Esophagus squamous epithelium (tissue), 5 donors: ENCODE measurements at regions not wholly inside any gene's neighbourhood (a gene's known extent, or its start where the extent isn't known, plus 50 kb on each side); places are given as distances from the start of the nearest gene placed in this dataset.

ENCODE experiments used
- DNase-seq: peaks from one replicate; lab custom pipeline; 2025; lab: John Stamatoyannopoulos, UW
- H3K27ac ChIP-seq, 4 donors: fragments of 200-600 bp; sonication (generic); one replicate each; pipeline ENCODE4 v1.5.1; 2016 to 2019; ENCODE audit warnings: mild to moderate bottlenecking in 1 of 4
- H3K27me3 ChIP-seq, 4 donors: fragments of 200-600 bp; sonication (generic); 1 replicate in 3 of 4; 2 replicates in 1 of 4; pipeline versions ENCODE4 v1.5.1 to v1.6.0; 2017 to 2021; ENCODE audit warnings: antibody characterized with exemption in 1 of 4
- H3K36me3 ChIP-seq, 3 donors: fragments of 200-600 bp; sonication (generic); one replicate each; pipeline ENCODE4 v1.5.1; 2016 to 2019
- H3K4me1 ChIP-seq, 3 donors: fragments of 200-600 bp; sonication (generic); one replicate each; pipeline ENCODE4 v1.5.1; 2017 to 2019
- H3K4me3 ChIP-seq, 4 donors: fragments of 200-600 bp; sonication (generic); 1 replicate in 3 of 4; 2 replicates in 1 of 4; pipeline ENCODE4 v1.5.1; 2016 to 2019; ENCODE audit warnings: mild to moderate bottlenecking in 2 of 4, moderate library complexity in 1 of 4
- H3K9me3 ChIP-seq, 3 donors: fragments of 200-600 bp; sonication (generic); one replicate each; pipeline ENCODE4 v1.5.1; 2016 to 2019
- CTCF ChIP-seq, 6 experiments: fragments of 450-650 bp in 4 of 6; fragments of 200-600 bp in 2 of 6; sonication (generic) in 2 of 6; IDR thresholded peaks; one replicate each; pipeline ENCODE4 v1.5.1; 2016 to 2019; ENCODE audit warnings: antibody characterized with exemption in 6 of 6, mild to moderate bottlenecking in 4 of 6, moderate library complexity in 4 of 6
- POLR2A ChIP-seq, 4 donors: fragments of 450-650 bp; IDR thresholded peaks; one replicate each; pipeline ENCODE4 v1.6.1; 2017; ENCODE audit warnings: antibody characterized with exemption in 4 of 4, mild to moderate bottlenecking in 4 of 4, moderate library complexity in 3 of 4
- WGBS, 2 donors: methylation state at CpG; one replicate each; pipeline ENCODE4 v1.1.5; 2018; 5-methylcytosine and 5-hydroxymethylcytosine counted together
- intact Hi-C: fragments of 100-400 bp; cut with DNase I; formaldehyde crosslinking; loops from one replicate; pipeline ENCODE4 v1.15.0; 2022
- donor health status: DM: yes; HTN: yes; CAD: no.

- Histone ChIP-seq H3K36me3 (no peaks in the 10 kb centered on the region), H3K9me3 (no peaks in the 10 kb centered on the region), H3K27ac (peak overlapping the region; percentile 79 to 85 (median 84)), H3K27me3 (no peaks in the 10 kb centered on the region), H3K4me1 (peaks cover 22 to 48% (median 25%) of the 10 kb centered on the region in 3 donors), H3K4me3 (peak overlapping the region in 2 of 4 donors; percentile 23 to 39)
- TF ChIP-seq CTCF (IDR thresholded peaks at IDR 0.05): peak; percentile 94 to 99 (median 98)
- no peak for TF ChIP-seq POLR2A (IDR thresholded peaks at IDR 0.05)
- intact Hi-C loops: loop anchor here (5.0 to 10.0 kb wide), 2 partner anchors 49 to 257 kb away; no protein-coding TSS in a partner anchor
- no peak for DNase-seq
- 19 to 34% methylated on average over 7 to 12 of the region's 12 CpGs for WGBS, 2 donors
Measured at GRCh38 chr6:30828027-30828962, 56.0 kb upstream of the DDR1 start.

GRCh38 chr6:30826961-30827342 is 57.4 kb upstream of the DDR1 start:
- intact Hi-C loops: loop anchor here (5.0 to 10.0 kb wide), 2 partner anchors 50 to 258 kb away; no protein-coding TSS in a partner anchor
- H3K9me3 ChIP-seq: no peaks in the 10 kb centered on the region
- 17 to 36% methylated on average over 1 to 4 of the region's 4 CpGs for WGBS, 2 donors
- TF ChIP-seq POLR2A (IDR thresholded peaks at IDR 0.05) (no peak), CTCF (IDR thresholded peaks at IDR 0.05) (no peak)
- H3K27ac ChIP-seq: peak overlapping the region; percentile 11 to 84 (median 81)
- no peaks in the 10 kb centered on the region for H3K36me3 ChIP-seq
- no peak overlapping the region for H3K4me3 ChIP-seq
- H3K4me1 ChIP-seq: peaks cover 34 to 61% (median 36%) of the 10 kb centered on the region in 3 donors
- H3K27me3 ChIP-seq: no peaks in the 10 kb centered on the region
- no peak for DNase-seq

DNA sequence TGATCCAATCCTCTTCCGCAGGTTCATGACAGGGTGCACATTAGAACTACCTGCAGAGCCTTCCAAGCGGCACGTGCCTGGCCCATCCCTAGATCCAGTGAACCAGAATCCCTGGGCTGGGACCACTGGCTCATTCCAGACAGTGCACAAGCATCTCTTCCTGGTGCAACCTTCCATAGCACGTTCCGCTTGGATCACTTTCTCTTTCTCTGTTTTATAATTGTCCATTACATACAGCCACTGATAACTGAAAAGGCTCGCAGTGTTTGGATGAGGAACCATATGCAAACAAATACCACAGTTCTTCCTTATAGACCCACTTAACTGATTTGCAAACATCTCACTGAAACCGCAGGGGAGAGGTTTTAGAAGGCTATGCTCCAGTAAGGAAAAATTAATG is 59.6 kb upstream of the DDR1 start:
- Histone ChIP-seq H3K4me1 (peaks cover 49 to 79% (median 58%) of the 10 kb centered on the region in 3 donors), H3K27ac (no peak overlapping the region), H3K36me3 (no peaks in the 10 kb centered on the region), H3K27me3 (no peaks in the 10 kb centered on the region), H3K9me3 (no peaks in the 10 kb centered on the region), H3K4me3 (no peak overlapping the region)
- TF ChIP-seq POLR2A (IDR thresholded peaks at IDR 0.05) (no peak), CTCF (IDR thresholded peaks at IDR 0.05) (no peak)
- DNase-seq: no peak
- intact Hi-C loops: loop anchor here (5.0 to 10.0 kb wide), 3 partner anchors 53 to 260 kb away; partner anchors contain the start of genes FLOT1 and IER3
- 83 to 89% methylated on average over 7 of the region's 7 CpGs for WGBS, 2 donors

DNA sequence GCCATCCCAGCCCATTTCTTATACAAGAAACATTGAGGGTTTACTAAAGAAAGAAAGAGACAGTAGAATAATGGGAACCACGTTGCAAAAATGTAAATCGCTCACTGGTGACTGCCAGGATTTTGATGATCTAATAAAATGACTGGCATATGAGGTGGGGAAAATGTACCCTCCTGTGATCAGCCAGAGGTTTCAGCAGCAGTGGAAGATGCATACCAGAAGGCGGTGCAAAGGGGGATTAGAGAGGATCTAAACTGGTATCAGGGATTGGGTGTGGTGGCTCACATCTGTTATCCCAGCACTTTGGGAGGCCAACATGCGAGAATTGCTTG is 60.8 kb upstream of the DDR1 start:
- no peak overlapping the region for H3K4me3 ChIP-seq
- no peaks in the 10 kb centered on the region for H3K36me3 ChIP-seq
- intact Hi-C loops: loop anchor here (5.0 to 10.0 kb wide), 2 partner anchors 81 to 261 kb away; partner anchors contain the start of genes FLOT1 and IER3
- H3K9me3 ChIP-seq: no peaks in the 10 kb centered on the region
- no peak for DNase-seq
- H3K4me1 ChIP-seq: peaks cover 51 to 79% (median 61%) of the 10 kb centered on the region in 3 donors
- TF ChIP-seq POLR2A (IDR thresholded peaks at IDR 0.05) (no peak), CTCF (IDR thresholded peaks at IDR 0.05) (no peak)
- H3K27ac ChIP-seq: peak overlapping the region in 2 of 4 donors; percentile 83 to 92
- H3K27me3 ChIP-seq: no peaks in the 10 kb centered on the region
- WGBS, 2 donors: 54 to 65% methylated on average over 4 of the region's 4 CpGs
